SK-N-SH (cell line): ENCODE measurements at regions not wholly inside any gene's neighbourhood (a gene's known extent, or its start where the extent isn't known, plus 50 kb on each side); places are given as distances from the start of the nearest gene placed in this dataset.

ENCODE experiments used
- CTCF ChIA-PET: fragments of 300-600, 350-600 bp; formaldehyde crosslinking; extraction: SDS; loops from one replicate; lab custom pipeline; 2021; lab: Yijun Ruan, JAX
- POLR2A ChIA-PET: fragments of 350-600 bp; sonication (Branson Sonifier 250); formaldehyde crosslinking; extraction: SDS; loops from one replicate; lab custom pipeline; 2020; ENCODE audit warnings: antibody characterized with exemption, inconsistent platforms; lab: Yijun Ruan, JAX
- DNase-seq: peaks from one replicate; pipeline ENCODE4 v3.0.0; 2012
- H2AFZ ChIP-seq: fragments of 200-600 bp; sonication (generic); 2 replicates; pipeline ENCODE4 v1.8.1; 2016; ENCODE audit warnings: antibody characterized with exemption, mild to moderate bottlenecking, low read depth
- H3F3A ChIP-seq: fragments of 200-600 bp; sonication (generic); replicated peaks from 2 replicates; pipeline ENCODE3; 2016; ENCODE audit warnings: antibody characterized with exemption, mild to moderate bottlenecking; ENCODE audit not compliant: insufficient read depth
- H3K27ac ChIP-seq, 2 experiments: fragments of 200-500 bp in 1 of 2; fragments of 200-600 bp in 1 of 2; sonication (Bioruptor generic) in 1 of 2; sonication (generic), shearing (Covaris generic) in 1 of 2; 2 replicates each; pipeline versions ENCODE4 v1.5.1 to v1.6.1; 2014 to 2016; ENCODE audit warnings: low read depth in 2 of 2, inconsistent platforms in 1 of 2, low read length in 1 of 2, mild to moderate bottlenecking in 1 of 2, mixed read lengths in 1 of 2
- H3K27me3 ChIP-seq: fragments of 200-600 bp; sonication (generic), shearing (Covaris generic); 2 replicates; pipeline ENCODE4 v1.6.1; 2016; ENCODE audit warnings: mixed run types; ENCODE audit not compliant: insufficient read depth
- H3K36me3 ChIP-seq, 2 experiments: fragments of 200-500 bp in 1 of 2; fragments of 200-600 bp in 1 of 2; sonication (Bioruptor generic) in 1 of 2; sonication (generic) in 1 of 2; replicated peaks in 1 of 2; 2 replicates each; pipeline versions ENCODE3 to v1.5.1; 2014 to 2016; ENCODE audit warnings: low read length in 1 of 2, mild to moderate bottlenecking in 1 of 2; ENCODE audit not compliant: insufficient read depth in 2 of 2, control insufficient read depth in 1 of 2
- H3K4me1 ChIP-seq, 2 experiments: fragments of 200-500 bp in 1 of 2; fragments of 200-600 bp in 1 of 2; sonication (Bioruptor generic) in 1 of 2; sonication (generic), shearing (Covaris generic) in 1 of 2; 2 replicates each; pipeline versions ENCODE4 v1.5.1 to v1.6.1; 2014 to 2016; ENCODE audit warnings: low read depth in 1 of 2, low read length in 1 of 2, mixed run types in 1 of 2; ENCODE audit not compliant: insufficient read depth in 2 of 2, control insufficient read depth in 1 of 2
- H3K4me2 ChIP-seq: fragments of 200-600 bp; sonication (generic), shearing (Covaris generic); 2 replicates; pipeline ENCODE4 v1.6.1; 2017; ENCODE audit warnings: mixed run types
- H3K4me3 ChIP-seq, 2 experiments: fragments of 200-500 bp in 1 of 2; fragments of 200-600 bp in 1 of 2; sonication (Bioruptor generic) in 1 of 2; sonication (generic), shearing (Covaris generic) in 1 of 2; 2 replicates each; pipeline versions ENCODE4 v1.5.1 to v1.8.1; 2014 to 2016; ENCODE audit warnings: low read depth in 2 of 2, inconsistent platforms in 1 of 2, low read length in 1 of 2, mild to moderate bottlenecking in 1 of 2, mixed read lengths in 1 of 2, moderate library complexity in 1 of 2
- H3K79me2 ChIP-seq: fragments of 200-600 bp; sonication (generic); 2 replicates; pipeline ENCODE4 v1.8.1; 2017; ENCODE audit warnings: mild to moderate bottlenecking; ENCODE audit not compliant: insufficient read depth
- H3K9ac ChIP-seq: fragments of 200-600 bp; sonication (generic); 2 replicates; pipeline ENCODE4 v1.6.1; 2017; ENCODE audit warnings: mixed run types
- H3K9me2 ChIP-seq: fragments of 200-600 bp; sonication (generic); 2 replicates; pipeline ENCODE4 v1.6.1; 2017; ENCODE audit warnings: mixed run types
- H3K9me3 ChIP-seq: fragments of 200-600 bp; sonication (generic); 2 replicates; pipeline ENCODE4 v1.6.1; 2017; ENCODE audit warnings: mixed run types, mild to moderate bottlenecking, moderate library complexity
- H4K20me1 ChIP-seq: fragments of 200-600 bp; sonication (generic); 2 replicates; pipeline ENCODE4 v1.6.1; 2017; ENCODE audit warnings: mild to moderate bottlenecking, mixed run types; ENCODE audit not compliant: insufficient read depth
- CHD2 ChIP-seq: fragments of 150-350 bp; IDR thresholded peaks from 2 replicates; pipeline ENCODE4 v1.6.1; 2018; ENCODE audit warnings: low read length; ENCODE audit not compliant: partially characterized antibody
- ELF1 ChIP-seq: IDR thresholded peaks from 2 replicates; pipeline ENCODE4 v1.4.0; 2012
- FOXM1 ChIP-seq: IDR thresholded peaks from 2 replicates; pipeline ENCODE4 v1.4.0; 2012; ENCODE audit warnings: low read depth, mild to moderate bottlenecking
- GABPA ChIP-seq: IDR thresholded peaks from 2 replicates; pipeline ENCODE4 v1.4.0; 2012; ENCODE audit warnings: low read depth, mild to moderate bottlenecking
- GATA2 ChIP-seq: sonication (generic); formaldehyde crosslinking; IDR thresholded peaks from 2 replicates; pipeline ENCODE4 v1.5.0; 2020; ENCODE audit warnings: mild to moderate bottlenecking, missing genetic modification reagents
- IRF3 ChIP-seq: fragments of 150-350 bp; IDR thresholded peaks from 2 replicates; pipeline ENCODE4 v1.6.1; 2016; ENCODE audit warnings: mild to moderate bottlenecking, low read depth, low read length
- JUND ChIP-seq: IDR thresholded peaks from 2 replicates; pipeline ENCODE4 v1.4.0; 2012
- MEF2A ChIP-seq: IDR thresholded peaks from 2 replicates; pipeline ENCODE4 v1.4.0; 2012; ENCODE audit warnings: low read depth, borderline replicate concordance
- MXI1 ChIP-seq: IDR thresholded peaks from 2 replicates; pipeline ENCODE4 v1.6.1; 2012; ENCODE audit warnings: mild to moderate bottlenecking, low read depth, low read length, improper control_type of control experiment
- NFIC ChIP-seq: IDR thresholded peaks from 2 replicates; pipeline ENCODE4 v1.4.0; 2012; ENCODE audit warnings: borderline replicate concordance
- PBX3 ChIP-seq: IDR thresholded peaks from 2 replicates; pipeline ENCODE4; 2012
- TCF12 ChIP-seq: IDR thresholded peaks from 2 replicates; pipeline ENCODE4 v1.4.0; 2012
- TEAD4 ChIP-seq: IDR thresholded peaks from 2 replicates; pipeline ENCODE4 v1.4.0; 2012; ENCODE audit warnings: mild to moderate bottlenecking, borderline replicate concordance; ENCODE audit not compliant: insufficient read depth
- USF2 ChIP-seq: fragments of 150-350 bp; IDR thresholded peaks from 2 replicates; pipeline ENCODE4 v1.6.1; 2017; ENCODE audit warnings: antibody characterized with exemption, low read length, low read depth, borderline replicate concordance
- WGBS: methylation state at CpG from one replicate; pipeline ENCODE4 v1.1.6; 2017; ENCODE audit warnings: low lambda C conversion rate; 5-methylcytosine and 5-hydroxymethylcytosine counted together
- TF ChIP-seq, protein P1 (sequence below): IDR thresholded peaks from 2 replicates; pipeline ENCODE4 v1.4.0; 2012; ENCODE audit warnings: low read depth
- TF ChIP-seq, protein P2 (sequence below): IDR thresholded peaks from 2 replicates; pipeline ENCODE4 v1.4.0; 2012; ENCODE audit warnings: low read depth, borderline replicate concordance
- TF ChIP-seq, protein P3 (sequence below): fragments of 200-600 bp; sonication (generic); IDR thresholded peaks from 2 replicates; pipeline ENCODE4 v1.6.1; 2017; ENCODE audit warnings: antibody characterized with exemption, mild to moderate bottlenecking, moderate library complexity
- TF ChIP-seq, protein P4 (sequence below): IDR thresholded peaks from 2 replicates; pipeline ENCODE4 v1.4.0; 2012; ENCODE audit warnings: low read depth, borderline replicate concordance

- Histone ChIP-seq H3K9me2 (no peaks in the 10 kb centered on the region), H3K79me2 (no peaks in the 10 kb centered on the region), H2AFZ (no peak overlapping the region), H3K27ac (no peak overlapping the region), H3K4me1 (peaks cover 0 to 8% of the 10 kb centered on the region in 2 experiments; a peak in 2 of 4 replicates), H3K9me3 (no peaks in the 10 kb centered on the region), H3K4me2 (no peak overlapping the region), H3K27me3 (no peaks in the 10 kb centered on the region), H3F3A (no peaks in the 10 kb centered on the region), H3K4me3 (no peak overlapping the region), H3K36me3 (no peaks in the 10 kb centered on the region), H3K9ac (no peak overlapping the region), H4K20me1 (no peaks in the 10 kb centered on the region)
- POLR2A ChIA-PET = no interaction called here
- CTCF ChIA-PET = interaction anchor here (0.6 kb wide), 1 partner anchor 64 kb away, joined by 3 read pairs; no protein-coding TSS in a partner anchor
- no peak for DNase-seq
- no peak for TF ChIP-seq PBX3
- TF ChIP-seq USF2 = no peak
- TF ChIP-seq, protein P1, sequence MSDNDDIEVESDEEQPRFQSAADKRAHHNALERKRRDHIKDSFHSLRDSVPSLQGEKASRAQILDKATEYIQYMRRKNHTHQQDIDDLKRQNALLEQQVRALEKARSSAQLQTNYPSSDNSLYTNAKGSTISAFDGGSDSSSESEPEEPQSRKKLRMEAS = no peak
- TF ChIP-seq GABPA = no peak
- no peak for TF ChIP-seq IRF3
- 29% methylated on average over 6 of the region's 6 CpGs for WGBS
Observed at GRCh38 chr9:105972466-105973204, 278.3 kb downstream of the TMEM38B start.

- Histone ChIP-seq H3K4me1 (peaks cover 0 to 20% of the 10 kb centered on the region in 2 experiments; a peak in 2 of 4 replicates), H3K36me3 (no peaks in the 10 kb centered on the region), H3K79me2 (no peaks in the 10 kb centered on the region), H3K27me3 (no peaks in the 10 kb centered on the region), H3K4me2 (no peak overlapping the region), H3K9me3 (no peaks in the 10 kb centered on the region), H3F3A (no peaks in the 10 kb centered on the region), H3K4me3 (no peak overlapping the region), H3K9ac (no peak overlapping the region), H3K27ac (no peak overlapping the region), H3K9me2 (no peaks in the 10 kb centered on the region), H2AFZ (no peak overlapping the region), H4K20me1 (no peaks in the 10 kb centered on the region)
- no peak for DNase-seq
- ChIA-PET CTCF (interaction anchor here (0.8 to 1.4 kb wide), 2 partner anchors 12 to 888 kb away, joined by 3 read pairs; no protein-coding TSS in a partner anchor), POLR2A (no interaction called here)
- WGBS = 48% methylated on average over 3 of the region's 3 CpGs
- TF ChIP-seq, protein P2, sequence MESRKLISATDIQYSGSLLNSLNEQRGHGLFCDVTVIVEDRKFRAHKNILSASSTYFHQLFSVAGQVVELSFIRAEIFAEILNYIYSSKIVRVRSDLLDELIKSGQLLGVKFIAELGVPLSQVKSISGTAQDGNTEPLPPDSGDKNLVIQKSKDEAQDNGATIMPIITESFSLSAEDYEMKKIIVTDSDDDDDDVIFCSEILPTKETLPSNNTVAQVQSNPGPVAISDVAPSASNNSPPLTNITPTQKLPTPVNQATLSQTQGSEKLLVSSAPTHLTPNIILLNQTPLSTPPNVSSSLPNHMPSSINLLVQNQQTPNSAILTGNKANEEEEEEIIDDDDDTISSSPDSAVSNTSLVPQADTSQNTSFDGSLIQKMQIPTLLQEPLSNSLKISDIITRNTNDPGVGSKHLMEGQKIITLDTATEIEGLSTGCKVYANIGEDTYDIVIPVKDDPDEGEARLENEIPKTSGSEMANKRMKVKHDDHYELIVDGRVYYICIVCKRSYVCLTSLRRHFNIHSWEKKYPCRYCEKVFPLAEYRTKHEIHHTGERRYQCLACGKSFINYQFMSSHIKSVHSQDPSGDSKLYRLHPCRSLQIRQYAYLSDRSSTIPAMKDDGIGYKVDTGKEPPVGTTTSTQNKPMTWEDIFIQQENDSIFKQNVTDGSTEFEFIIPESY = no peak
- TF ChIP-seq, protein P3, sequence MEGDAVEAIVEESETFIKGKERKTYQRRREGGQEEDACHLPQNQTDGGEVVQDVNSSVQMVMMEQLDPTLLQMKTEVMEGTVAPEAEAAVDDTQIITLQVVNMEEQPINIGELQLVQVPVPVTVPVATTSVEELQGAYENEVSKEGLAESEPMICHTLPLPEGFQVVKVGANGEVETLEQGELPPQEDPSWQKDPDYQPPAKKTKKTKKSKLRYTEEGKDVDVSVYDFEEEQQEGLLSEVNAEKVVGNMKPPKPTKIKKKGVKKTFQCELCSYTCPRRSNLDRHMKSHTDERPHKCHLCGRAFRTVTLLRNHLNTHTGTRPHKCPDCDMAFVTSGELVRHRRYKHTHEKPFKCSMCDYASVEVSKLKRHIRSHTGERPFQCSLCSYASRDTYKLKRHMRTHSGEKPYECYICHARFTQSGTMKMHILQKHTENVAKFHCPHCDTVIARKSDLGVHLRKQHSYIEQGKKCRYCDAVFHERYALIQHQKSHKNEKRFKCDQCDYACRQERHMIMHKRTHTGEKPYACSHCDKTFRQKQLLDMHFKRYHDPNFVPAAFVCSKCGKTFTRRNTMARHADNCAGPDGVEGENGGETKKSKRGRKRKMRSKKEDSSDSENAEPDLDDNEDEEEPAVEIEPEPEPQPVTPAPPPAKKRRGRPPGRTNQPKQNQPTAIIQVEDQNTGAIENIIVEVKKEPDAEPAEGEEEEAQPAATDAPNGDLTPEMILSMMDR = no peak
- no peak for TF ChIP-seq MEF2A
- TF ChIP-seq CHD2 = no peak
- no peak for TF ChIP-seq TEAD4
- TF ChIP-seq ELF1 = no peak
- TF ChIP-seq FOXM1 = no peak
- TF ChIP-seq MXI1 = no peak
- no peak for TF ChIP-seq GABPA
- TF ChIP-seq TCF12 = no peak
- TF ChIP-seq, protein P1 = no peak
- TF ChIP-seq JUND = no peak
- no peak for TF ChIP-seq GATA2
- no peak for TF ChIP-seq NFIC
- TF ChIP-seq, protein P4, sequence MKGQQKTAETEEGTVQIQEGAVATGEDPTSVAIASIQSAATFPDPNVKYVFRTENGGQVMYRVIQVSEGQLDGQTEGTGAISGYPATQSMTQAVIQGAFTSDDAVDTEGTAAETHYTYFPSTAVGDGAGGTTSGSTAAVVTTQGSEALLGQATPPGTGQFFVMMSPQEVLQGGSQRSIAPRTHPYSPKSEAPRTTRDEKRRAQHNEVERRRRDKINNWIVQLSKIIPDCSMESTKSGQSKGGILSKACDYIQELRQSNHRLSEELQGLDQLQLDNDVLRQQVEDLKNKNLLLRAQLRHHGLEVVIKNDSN = no peak
Observed at GRCh38 chr9:105973951-105974351, 279.6 kb downstream of the TMEM38B start.
